HepG2 (cell line): ENCODE measurements at regions not wholly inside any gene's neighbourhood (a gene's known extent, or its start where the extent isn't known, plus 50 kb on each side); places are given as distances from the start of the nearest gene placed in this dataset.

Experiments
- REPIN1 ChIP-seq: sonication (generic); formaldehyde crosslinking; IDR thresholded peaks from 2 replicates; pipeline ENCODE4 v1.8.0; 2022; ENCODE audit warnings: missing genetic modification reagents, low read depth, mild to moderate bottlenecking, borderline replicate concordance

DNA sequence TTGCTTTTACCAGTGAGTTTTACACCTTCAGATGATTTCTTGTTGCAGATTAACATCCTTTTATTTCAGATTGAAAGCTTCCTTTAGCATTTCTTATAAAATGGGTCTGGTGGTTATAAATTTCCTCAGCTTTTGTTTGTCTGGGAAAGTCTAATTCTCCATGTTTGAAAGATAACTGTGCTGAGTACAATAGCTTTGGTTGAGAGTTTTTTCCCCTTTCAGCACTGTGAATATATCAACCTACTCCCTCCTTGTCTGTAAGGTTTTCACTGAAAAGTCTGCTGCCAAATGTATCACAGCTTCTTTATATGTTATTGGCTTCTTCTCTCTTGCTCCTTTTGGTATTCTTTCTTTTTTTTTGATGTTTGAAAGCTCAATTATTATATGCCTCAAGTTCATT is 53.5 kb upstream of the ACTRT1 start (continued):
- no peak for TF ChIP-seq REPIN1
